GF-D8 (cell line): ENCODE measurements at regions not wholly inside any gene's neighbourhood (a gene's known extent, or its start where the extent isn't known, plus 50 kb on each side); places are given as distances from the start of the nearest gene placed in this dataset.
"Not testable (repeated sequence)": the region's sequence is repeated elsewhere in the genome, so short reads cannot be mapped to it uniquely, and the experiment has no call there.

ENCODE experiments used
- DNase-seq: peaks from one replicate; lab custom pipeline; 2025; lab: John Stamatoyannopoulos, UW

- DNase-seq: not testable (repeated sequence)
Measured at GRCh38 chr3:185306286-185306685, 52.4 kb upstream of the EHHADH start.

- no peak for DNase-seq
Measured at GRCh38 chr3:185306847-185307246, 53.0 kb upstream of the EHHADH start.

GRCh38 chr3:185308126-185308754 lies 54.4 kb upstream of the EHHADH start:
- DNase-seq: peak; percentile 14

DNA sequence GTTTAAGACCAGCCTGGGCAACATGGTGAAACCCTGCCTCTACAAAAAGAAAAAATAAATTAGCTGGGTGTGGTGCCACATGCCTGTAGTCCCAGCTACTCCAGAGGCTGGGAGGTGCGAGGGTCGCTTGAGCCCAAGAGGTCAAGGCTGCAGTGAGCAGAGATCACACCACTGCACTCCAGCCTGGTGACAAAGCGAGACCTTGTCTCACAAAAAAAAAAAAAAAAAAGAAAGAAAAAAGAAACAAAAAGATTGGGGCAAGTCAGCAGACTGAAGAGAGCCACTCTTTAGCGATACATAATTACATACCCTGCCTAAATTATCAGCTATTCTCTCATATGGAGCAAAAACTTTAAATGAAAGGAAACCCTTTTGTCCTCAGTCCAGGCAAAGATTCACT lies 53.6 kb upstream of the MAP3K13 start:
- no peak for DNase-seq

GRCh38 chr3:185309795-185310194 lies 53.1 kb upstream of the MAP3K13 start:
- no peak for DNase-seq

GRCh38 chr3:185311991-185312390 lies 50.9 kb upstream of the MAP3K13 start:
- no peak for DNase-seq
